Gastrocnemius medialis (tissue), 4 donors: ENCODE measurements at regions not wholly inside any gene's neighbourhood (a gene's known extent, or its start where the extent isn't known, plus 50 kb on each side); places are given as distances from the start of the nearest gene placed in this dataset.
"Not testable (repeated sequence)": the region's sequence is repeated elsewhere in the genome, so short reads cannot be mapped to it uniquely, and the experiment has no call there.

Source experiments
- ATAC-seq, 2 donors: fragments of 150-250 bp; one replicate each; pipeline ENCODE4 v1.9.1; 2016
- DNase-seq, 2 donors: peaks; one replicate each; pipeline ENCODE4 v3.0.0-alpha.2; 2019
- H3K27ac ChIP-seq, 4 donors: fragments of 200-600 bp; sonication (generic); 1 replicate in 1 of 4; 2 replicates in 3 of 4; pipeline ENCODE4 v1.5.1; 2016 to 2018; ENCODE audit warnings: mild to moderate bottlenecking in 2 of 4, moderate library complexity in 1 of 4
- H3K27me3 ChIP-seq, 3 donors: fragments of 200-600 bp; sonication (generic) in 2 of 3; 1 replicate in 1 of 3; 2 replicates in 2 of 3; pipeline versions ENCODE4 v1.5.1 to v1.6.0; 2016 to 2019; ENCODE audit warnings: mild to moderate bottlenecking in 1 of 3, moderate library complexity in 1 of 3
- H3K36me3 ChIP-seq, 2 donors: fragments of 200-600 bp; sonication (generic) in 1 of 2; one replicate each; pipeline ENCODE4 v1.5.1; 2017 to 2018
- H3K4me1 ChIP-seq, 2 donors: fragments of 200-600 bp; sonication (generic) in 1 of 2; one replicate each; pipeline ENCODE4 v1.5.1; 2016 to 2017; ENCODE audit warnings: mild to moderate bottlenecking in 2 of 2
- H3K4me3 ChIP-seq, 4 donors: fragments of 200-600 bp; sonication (generic) in 3 of 4; 1 replicate in 1 of 4; 2 replicates in 3 of 4; pipeline ENCODE4 v1.5.1; 2016 to 2019; ENCODE audit warnings: mild to moderate bottlenecking in 2 of 4
- H3K9me3 ChIP-seq, 3 donors: fragments of 200-600 bp; sonication (generic) in 2 of 3; 1 replicate in 1 of 3; 2 replicates in 2 of 3; pipeline ENCODE4 v1.5.1; 2016 to 2019
- CTCF ChIP-seq, 5 experiments: fragments of 450-650 bp in 3 of 5; fragments of 200-600 bp in 2 of 5; sonication (generic) in 2 of 5; IDR thresholded peaks in 4 of 5; conservative IDR thresholded peaks in 1 of 5; 1 replicate in 4 of 5; 2 replicates in 1 of 5; pipeline ENCODE4 v1.5.1; 2016 to 2019; ENCODE audit warnings: antibody characterized with exemption in 5 of 5, mild to moderate bottlenecking in 3 of 5, moderate library complexity in 3 of 5
- POLR2A ChIP-seq, 2 donors: fragments of 450-650 bp; IDR thresholded peaks; one replicate each; pipeline ENCODE4 v1.6.1; 2017; ENCODE audit warnings: antibody characterized with exemption in 2 of 2, mild to moderate bottlenecking in 2 of 2, moderate library complexity in 2 of 2
- in situ Hi-C, 4 donors: fragments of 200-750 bp; cut with MboI; loops; one replicate each; pipeline versions ENCODE4 v1.15.0 to v1.8.0; 2017; ENCODE audit warnings: low sequenced_read_pairs in 4 of 4
- intact Hi-C: fragments of 100-400 bp; cut with DNase I; formaldehyde crosslinking; loops from one replicate; pipeline ENCODE4 v1.15.1; 2023; ENCODE audit warnings: low total_unique reads

DNA sequence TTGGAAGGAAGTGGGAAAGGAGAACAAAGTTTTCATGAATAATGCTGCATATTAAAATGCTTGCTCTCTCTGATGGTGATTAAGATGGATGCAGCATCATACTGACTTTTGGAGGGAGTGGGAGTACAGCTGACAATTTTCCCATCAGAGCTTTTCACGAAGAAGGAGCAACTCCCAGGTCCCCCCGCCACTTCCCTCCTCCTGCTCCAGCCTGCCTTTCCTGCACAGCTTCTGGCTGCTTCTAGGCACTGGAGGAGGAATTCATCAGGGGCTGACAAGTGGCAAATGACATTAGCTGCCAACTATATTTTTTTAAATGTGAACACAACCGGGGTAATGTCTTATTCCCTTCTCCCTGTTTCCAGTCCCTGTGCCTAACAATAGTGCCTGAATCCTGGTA lies 477.9 kb downstream of the SHISA9 start:
- Histone ChIP-seq H3K4me3 (no peak overlapping the region), H3K27me3 (no peaks in the 10 kb centered on the region), H3K36me3 (no peaks in the 10 kb centered on the region), H3K9me3 (no peaks in the 10 kb centered on the region), H3K4me1 (no peaks in the 10 kb centered on the region), H3K27ac (no peak overlapping the region)
- no peak for TF ChIP-seq CTCF (IDR thresholded peaks at IDR 0.05 in 4 of 5, conservative IDR thresholded peaks at IDR 0.05 in 1 of 5)
- no peak for TF ChIP-seq POLR2A (IDR thresholded peaks at IDR 0.05)
- DNase-seq (no peak), ATAC-seq (no peak)
- in situ Hi-C loops, result no loop called here
- intact Hi-C loops, result no loop called here

GRCh38 chr16:13385156-13386040 lies 484.0 kb downstream of the SHISA9 start:
- H3K4me3 ChIP-seq, intact Hi-C loops, in situ Hi-C loops, H3K27ac ChIP-seq, ATAC-seq, DNase-seq, H3K4me1 ChIP-seq, H3K36me3 ChIP-seq, H3K9me3 ChIP-seq, H3K27me3 ChIP-seq: not testable (repeated sequence)

DNA sequence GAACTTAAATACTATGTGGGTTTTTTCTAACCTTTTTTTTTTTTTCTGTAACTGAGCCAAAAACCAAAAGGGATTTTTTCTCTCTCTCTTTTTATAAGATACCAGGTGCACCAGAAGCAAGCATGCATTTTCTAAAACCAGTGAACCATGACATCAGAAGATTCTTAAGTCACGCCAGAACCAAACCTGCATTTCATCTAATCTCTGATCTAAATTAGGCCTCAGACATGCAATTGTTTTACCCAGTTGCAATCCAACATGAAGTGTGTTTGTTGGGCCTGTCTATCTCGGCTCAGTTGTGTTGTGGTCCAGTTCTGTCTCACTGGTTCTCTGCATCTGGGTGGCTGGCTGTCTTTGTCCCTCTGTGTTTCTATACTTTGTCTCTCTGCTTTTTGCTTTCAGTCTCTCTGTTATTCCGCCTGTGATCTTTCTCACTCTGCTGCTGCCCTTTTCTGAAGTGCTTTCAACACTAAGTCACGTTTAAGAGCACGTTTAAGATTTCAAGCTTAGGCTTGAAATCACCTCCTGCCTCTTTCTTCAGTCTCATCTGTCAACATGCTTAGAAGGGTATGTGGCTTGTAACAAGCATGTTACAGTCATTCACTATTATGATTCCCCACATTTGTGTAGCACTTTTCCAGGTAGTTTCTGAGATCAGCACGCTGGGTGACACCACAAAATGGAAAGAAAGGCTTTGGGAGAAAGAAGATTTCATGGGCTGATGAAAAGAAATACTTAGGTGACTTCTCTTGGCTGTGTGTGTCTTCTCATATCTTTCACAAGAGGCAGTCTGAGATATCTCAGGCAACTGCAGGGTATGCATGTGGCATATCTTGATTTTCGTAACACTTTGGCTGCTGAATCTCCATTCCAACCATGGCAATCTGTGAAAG lies 488.9 kb downstream of the SHISA9 start:
- Histone ChIP-seq H3K4me1 (no peaks in the 10 kb centered on the region), H3K9me3 (no peaks in the 10 kb centered on the region), H3K4me3 (no peak overlapping the region), H3K36me3 (no peaks in the 10 kb centered on the region), H3K27ac (no peak overlapping the region), H3K27me3 (no peaks in the 10 kb centered on the region)
- DNase-seq (no peak), ATAC-seq (no peak)
- in situ Hi-C loops (no loop called here), intact Hi-C loops (no loop called here)
- TF ChIP-seq CTCF (IDR thresholded peaks at IDR 0.05 in 4 of 5, conservative IDR thresholded peaks at IDR 0.05 in 1 of 5), result no peak
- TF ChIP-seq POLR2A (IDR thresholded peaks at IDR 0.05), result no peak

GRCh38 chr16:13390986-13391305 lies 489.5 kb downstream of the SHISA9 start:
- H3K27ac ChIP-seq, result no peak overlapping the region
- no peaks in the 10 kb centered on the region for H3K9me3 ChIP-seq
- no peaks in the 10 kb centered on the region for H3K4me1 ChIP-seq
- ATAC-seq (no peak), DNase-seq (no peak)
- no peaks in the 10 kb centered on the region for H3K27me3 ChIP-seq
- no peak overlapping the region for H3K4me3 ChIP-seq
- intact Hi-C loops, result no loop called here
- in situ Hi-C loops, result no loop called here
- H3K36me3 ChIP-seq, result no peaks in the 10 kb centered on the region
- TF ChIP-seq POLR2A (IDR thresholded peaks at IDR 0.05) (no peak), CTCF (IDR thresholded peaks at IDR 0.05 in 4 of 5, conservative IDR thresholded peaks at IDR 0.05 in 1 of 5) (no peak)

- Histone ChIP-seq H3K9me3 (no peaks in the 10 kb centered on the region), H3K4me1 (no peaks in the 10 kb centered on the region), H3K27me3 (no peaks in the 10 kb centered on the region), H3K36me3 (no peaks in the 10 kb centered on the region), H3K4me3 (no peak overlapping the region), H3K27ac (no peak overlapping the region)
- ATAC-seq (no peak), DNase-seq (no peak)
- TF ChIP-seq CTCF (IDR thresholded peaks at IDR 0.05 in 4 of 5, conservative IDR thresholded peaks at IDR 0.05 in 1 of 5) (no peak), POLR2A (IDR thresholded peaks at IDR 0.05) (no peak)
- intact Hi-C loops (no loop called here), in situ Hi-C loops (no loop called here)
Measured at GRCh38 chr16:13391337-13391736, 489.9 kb downstream of the SHISA9 start.
